OCI-LY1 (cell line): ENCODE measurements at regions not wholly inside any gene's neighbourhood (a gene's known extent, or its start where the extent isn't known, plus 50 kb on each side); places are given as distances from the start of the nearest gene placed in this dataset.

Experiments used
- H2AFZ ChIP-seq: fragments of 200-600 bp; sonication (generic), shearing (Covaris generic); 2 replicates; pipeline ENCODE4 v1.6.0; 2014; ENCODE audit warnings: antibody characterized with exemption, mild to moderate bottlenecking, low read length
- H3F3A ChIP-seq: fragments of 200-600 bp; sonication (generic), shearing (Covaris generic); 2 replicates; pipeline ENCODE4 v1.6.0; 2014; ENCODE audit warnings: mild to moderate bottlenecking, antibody characterized with exemption, low read length, moderate library complexity; ENCODE audit not compliant: insufficient read depth
- H3K27ac ChIP-seq: fragments of 200-600 bp; sonication (generic); 2 replicates; pipeline ENCODE4 v1.5.1; 2014; ENCODE audit warnings: low read length, mixed run types, mild to moderate bottlenecking, low read depth; ENCODE audit not compliant: poor library complexity, severe bottlenecking
- H3K27me3 ChIP-seq: fragments of 200-600 bp; sonication (generic); 2 replicates; pipeline ENCODE4 v1.6.0; 2014; ENCODE audit warnings: antibody characterized with exemption, mild to moderate bottlenecking, low read length, moderate library complexity; ENCODE audit not compliant: insufficient read depth
- H3K36me3 ChIP-seq: fragments of 200-600 bp; sonication (generic); 2 replicates; pipeline ENCODE4 v1.6.1; 2014; ENCODE audit warnings: mild to moderate bottlenecking, antibody characterized with exemption, low read length, moderate library complexity, mixed read lengths; ENCODE audit not compliant: insufficient read depth
- H3K4me1 ChIP-seq: fragments of 200-600 bp; sonication (generic); 2 replicates; pipeline ENCODE4 v1.5.1; 2014; ENCODE audit warnings: mild to moderate bottlenecking, low read length, moderate library complexity; ENCODE audit not compliant: insufficient read depth, severe bottlenecking
- H3K4me2 ChIP-seq: fragments of 200-600 bp; sonication (generic), shearing (Covaris generic); 2 replicates; pipeline ENCODE4 v1.6.1; 2014; ENCODE audit warnings: low read length
- H3K4me3 ChIP-seq: fragments of 200-600 bp; sonication (generic); 2 replicates; pipeline ENCODE4 v1.5.1; 2014; ENCODE audit warnings: low read length, low read depth, mild to moderate bottlenecking, mixed read lengths; ENCODE audit not compliant: poor library complexity, severe bottlenecking
- H3K79me2 ChIP-seq: fragments of 200-600 bp; shearing (Covaris generic); 2 replicates; pipeline ENCODE4 v1.6.1; 2016; ENCODE audit warnings: mixed run types, low read length, mixed read lengths; ENCODE audit not compliant: insufficient read depth
- H3K9ac ChIP-seq: fragments of 200-600 bp; sonication (generic), shearing (Covaris generic); 2 replicates; pipeline ENCODE4 v1.6.1; 2014; ENCODE audit warnings: mild to moderate bottlenecking, low read length, mixed read lengths
- H3K9me2 ChIP-seq: fragments of 200-600 bp; sonication (generic), shearing (Covaris generic); 2 replicates; pipeline ENCODE4 v1.6.1; 2014; ENCODE audit warnings: low read depth, mild to moderate bottlenecking, low read length, mixed read lengths
- H3K9me3 ChIP-seq: fragments of 200-600 bp; shearing (Covaris generic); 2 replicates; pipeline ENCODE4 v1.6.1; 2014; ENCODE audit warnings: low read length, mixed read lengths
- H4K20me1 ChIP-seq: fragments of 200-600 bp; sonication (generic), shearing (Covaris generic); 2 replicates; pipeline ENCODE4 v1.6.0; 2016; ENCODE audit warnings: mild to moderate bottlenecking, low read length; ENCODE audit not compliant: insufficient read depth
- EZH2 ChIP-seq: fragments of 200-600 bp; sonication (generic), shearing (Covaris generic); IDR thresholded peaks from 2 replicates; pipeline ENCODE4 v1.8.0; 2017; ENCODE audit warnings: borderline replicate concordance, mixed run types, mild to moderate bottlenecking, antibody characterized with exemption, low read length, moderate library complexity, mixed read lengths
- TF ChIP-seq, protein P1 (sequence below): fragments of 200-600 bp; sonication (generic), shearing (Covaris generic); IDR thresholded peaks from 2 replicates; pipeline ENCODE4 v1.5.1; 2017; ENCODE audit warnings: mild to moderate bottlenecking, antibody characterized with exemption, low read length, moderate library complexity, mixed read lengths

GRCh38 chr7:22601003-22601402 is 101.0 kb upstream of the STEAP1B start:
- TF ChIP-seq, protein P1, sequence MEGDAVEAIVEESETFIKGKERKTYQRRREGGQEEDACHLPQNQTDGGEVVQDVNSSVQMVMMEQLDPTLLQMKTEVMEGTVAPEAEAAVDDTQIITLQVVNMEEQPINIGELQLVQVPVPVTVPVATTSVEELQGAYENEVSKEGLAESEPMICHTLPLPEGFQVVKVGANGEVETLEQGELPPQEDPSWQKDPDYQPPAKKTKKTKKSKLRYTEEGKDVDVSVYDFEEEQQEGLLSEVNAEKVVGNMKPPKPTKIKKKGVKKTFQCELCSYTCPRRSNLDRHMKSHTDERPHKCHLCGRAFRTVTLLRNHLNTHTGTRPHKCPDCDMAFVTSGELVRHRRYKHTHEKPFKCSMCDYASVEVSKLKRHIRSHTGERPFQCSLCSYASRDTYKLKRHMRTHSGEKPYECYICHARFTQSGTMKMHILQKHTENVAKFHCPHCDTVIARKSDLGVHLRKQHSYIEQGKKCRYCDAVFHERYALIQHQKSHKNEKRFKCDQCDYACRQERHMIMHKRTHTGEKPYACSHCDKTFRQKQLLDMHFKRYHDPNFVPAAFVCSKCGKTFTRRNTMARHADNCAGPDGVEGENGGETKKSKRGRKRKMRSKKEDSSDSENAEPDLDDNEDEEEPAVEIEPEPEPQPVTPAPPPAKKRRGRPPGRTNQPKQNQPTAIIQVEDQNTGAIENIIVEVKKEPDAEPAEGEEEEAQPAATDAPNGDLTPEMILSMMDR = no peak
- no peak for TF ChIP-seq EZH2
- H3K9me2 ChIP-seq = no peaks in the 10 kb centered on the region
- no peak overlapping the region for H3K27ac ChIP-seq
- H3K27me3 ChIP-seq = no peaks in the 10 kb centered on the region
- no peaks in the 10 kb centered on the region for H4K20me1 ChIP-seq
- H3K4me2 ChIP-seq = no peak overlapping the region
- H3K9ac ChIP-seq = no peak overlapping the region
- H3K4me1 ChIP-seq = no peaks in the 10 kb centered on the region
- no peaks in the 10 kb centered on the region for H3K36me3 ChIP-seq
- no peaks in the 10 kb centered on the region for H3F3A ChIP-seq
- H3K79me2 ChIP-seq = no peaks in the 10 kb centered on the region
- H3K9me3 ChIP-seq = no peaks in the 10 kb centered on the region
- H3K4me3 ChIP-seq = no peak overlapping the region
- H2AFZ ChIP-seq = no peak overlapping the region

- H3K9me2 ChIP-seq = no peaks in the 10 kb centered on the region
Observed at GRCh38 chr7:22598318-22598920, 98.4 kb upstream of the STEAP1B start.

GRCh38 chr7:22597844-22598243 is 97.9 kb upstream of the STEAP1B start:
- Histone ChIP-seq H3K9me3 (no peaks in the 10 kb centered on the region), H3F3A (no peaks in the 10 kb centered on the region), H3K4me2 (no peak overlapping the region), H3K9me2 (no peaks in the 10 kb centered on the region), H4K20me1 (no peaks in the 10 kb centered on the region), H2AFZ (no peak overlapping the region), H3K36me3 (no peaks in the 10 kb centered on the region), H3K79me2 (no peaks in the 10 kb centered on the region), H3K27ac (no peak overlapping the region), H3K4me1 (no peaks in the 10 kb centered on the region), H3K9ac (no peak overlapping the region), H3K27me3 (no peaks in the 10 kb centered on the region), H3K4me3 (no peak overlapping the region)
- no peak for TF ChIP-seq EZH2
- TF ChIP-seq, protein P1 = no peak

More at GRCh38 chr7:22598318-22598920, 98.4 kb upstream of the STEAP1B start:
- Histone ChIP-seq H3K79me2 (no peaks in the 10 kb centered on the region), H3K4me3 (no peak overlapping the region), H3K27ac (no peak overlapping the region), H2AFZ (no peak overlapping the region), H3K4me2 (no peak overlapping the region), H3F3A (no peaks in the 10 kb centered on the region), H4K20me1 (no peaks in the 10 kb centered on the region), H3K36me3 (no peaks in the 10 kb centered on the region), H3K9me3 (no peaks in the 10 kb centered on the region), H3K4me1 (no peaks in the 10 kb centered on the region), H3K27me3 (no peaks in the 10 kb centered on the region), H3K9ac (no peak overlapping the region)
- TF ChIP-seq, protein P1 = no peak
- no peak for TF ChIP-seq EZH2
